ENCODE measurements at regions not wholly inside any gene's neighbourhood (a gene's known extent, or its start where the extent isn't known, plus 50 kb on each side); places are given as distances from the start of the nearest gene placed in this dataset.

GRCh38 chr13:29706923-29707322, 111.4 kb upstream of the SLC7A1 start:
- Histone ChIP-seq H3K9me3 (no peaks in the 10 kb centered on the region), H3K4me3 (no peak overlapping the region), H3K4me1 (peaks cover 6 to 72% (median 18%) of the 10 kb centered on the region in 3 donors), H3K27me3 (peaks cover 0 to 9% (median 0%) of the 10 kb centered on the region in 4 donors), H3K36me3 (no peaks in the 10 kb centered on the region), H3K27ac (no peak overlapping the region)
- DNase-seq, result no peak
- intact Hi-C loops (cut with DNase I), result loop anchor here (5.0 kb wide), 1 partner anchor 200 kb away; no protein-coding TSS in a partner anchor
- 76 to 92% methylated on average over 9 of the region's 9 CpGs for WGBS, 2 donors
- TF ChIP-seq CTCF (IDR thresholded peaks at IDR 0.05), result no peak
- no peak for TF ChIP-seq POLR2A (IDR thresholded peaks at IDR 0.05)

- Histone ChIP-seq H3K36me3 (no peaks in the 10 kb centered on the region), H3K4me1 (peaks cover 6 to 69% (median 18%) of the 10 kb centered on the region in 3 donors), H3K27me3 (peaks cover 0 to 11% (median 0%) of the 10 kb centered on the region in 4 donors), H3K4me3 (no peak overlapping the region), H3K27ac (peak overlapping the region; percentile 69 to 77 (median 72)), H3K9me3 (no peaks in the 10 kb centered on the region)
- WGBS, 2 donors, result 17 to 33% methylated on average over 3 of the region's 3 CpGs
- TF ChIP-seq POLR2A (IDR thresholded peaks at IDR 0.05), result no peak
- TF ChIP-seq CTCF (IDR thresholded peaks at IDR 0.05), result peak in 1 of 6 experiments; percentile 26
- intact Hi-C loops (cut with DNase I), result loop anchor here (5.0 kb wide), 1 partner anchor 197 kb away; no protein-coding TSS in a partner anchor
- no peak for DNase-seq
Observed at GRCh38 chr13:29704648-29705047, 109.2 kb upstream of the SLC7A1 start.

- H3K4me1 ChIP-seq, result peaks cover 6 to 72% (median 18%) of the 10 kb centered on the region in 3 donors
- no peak overlapping the region for H3K4me3 ChIP-seq
- no peak for DNase-seq
- WGBS, 2 donors, result 45 to 60% methylated on average over 3 of the region's 4 CpGs
- no peaks in the 10 kb centered on the region for H3K9me3 ChIP-seq
- peaks cover 0 to 15% (median 0%) of the 10 kb centered on the region in 4 donors for H3K27me3 ChIP-seq
- H3K27ac ChIP-seq, result peak overlapping the region; percentile 69 to 77 (median 70)
- intact Hi-C loops (cut with DNase I), result no loop called here
- no peaks in the 10 kb centered on the region for H3K36me3 ChIP-seq
- TF ChIP-seq CTCF (IDR thresholded peaks at IDR 0.05) (no peak), POLR2A (IDR thresholded peaks at IDR 0.05) (no peak)
Observed at GRCh38 chr13:29703421-29703820, 107.9 kb upstream of the SLC7A1 start.

GRCh38 chr13:29702912-29703351, 107.4 kb upstream of the SLC7A1 start:
- H3K27ac ChIP-seq, result peak overlapping the region; percentile 69 to 77 (median 70)
- intact Hi-C loops (cut with DNase I), result no loop called here
- H3K4me1 ChIP-seq, result peaks cover 6 to 73% (median 18%) of the 10 kb centered on the region in 3 donors

More at GRCh38 chr13:29702912-29703351, 107.4 kb upstream of the SLC7A1 start:
- peaks cover 0 to 15% (median 0%) of the 10 kb centered on the region in 4 donors for H3K27me3 ChIP-seq
- no peak overlapping the region for H3K4me3 ChIP-seq
- TF ChIP-seq CTCF (IDR thresholded peaks at IDR 0.05) (peak in 1 of 6 experiments; percentile 6), POLR2A (IDR thresholded peaks at IDR 0.05) (peak in 1 of 4 donors; percentile 12)
- no peaks in the 10 kb centered on the region for H3K9me3 ChIP-seq
- DNase-seq, result no peak
- WGBS, 2 donors, result 24 to 40% methylated on average over 8 to 13 of the region's 13 CpGs
- no peaks in the 10 kb centered on the region for H3K36me3 ChIP-seq
